GM19395 (cell line): ENCODE measurements at regions not wholly inside any gene's neighbourhood (a gene's known extent, or its start where the extent isn't known, plus 50 kb on each side); places are given as distances from the start of the nearest gene placed in this dataset.

ENCODE experiments used
- ATAC-seq: cut with Tn5 transposase; IDR thresholded peaks from one replicate; pipeline ENCODE4 v1.9.1; 2021; ENCODE audit warnings: mild to moderate bottlenecking, moderate library complexity; ENCODE audit not compliant: unreplicated experiment

DNA sequence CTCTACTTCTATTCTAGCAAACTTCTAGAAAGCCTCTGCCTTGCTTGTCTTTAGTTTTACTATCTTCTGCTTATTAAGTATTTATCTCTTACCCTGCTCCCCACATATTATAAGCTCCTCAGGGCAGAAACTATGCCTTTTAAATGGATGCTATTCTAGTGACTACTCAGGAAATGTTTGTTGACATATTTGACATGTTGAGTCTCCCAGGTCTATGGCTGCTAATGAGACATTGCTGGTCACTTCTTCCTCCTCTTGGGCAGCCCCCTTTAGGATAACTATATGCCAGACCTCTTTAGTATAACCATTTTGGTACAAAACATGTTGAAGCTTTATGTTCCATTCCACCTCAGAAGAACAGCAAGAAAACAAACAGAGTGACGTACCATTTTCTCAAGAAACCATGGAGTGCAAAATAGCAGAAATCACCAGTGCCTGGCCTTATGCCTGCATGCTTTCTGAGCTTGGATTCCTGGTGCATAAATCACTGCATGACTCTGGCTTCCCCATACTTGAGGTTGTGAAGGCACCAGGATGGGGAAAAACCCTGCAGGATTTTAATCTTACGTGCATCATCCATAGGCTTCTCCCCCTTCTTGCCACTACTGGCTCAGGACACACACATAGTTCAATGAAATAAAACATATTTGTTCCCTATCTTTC, 202.6 kb downstream of the TMX1 start:
- no peak for ATAC-seq

DNA sequence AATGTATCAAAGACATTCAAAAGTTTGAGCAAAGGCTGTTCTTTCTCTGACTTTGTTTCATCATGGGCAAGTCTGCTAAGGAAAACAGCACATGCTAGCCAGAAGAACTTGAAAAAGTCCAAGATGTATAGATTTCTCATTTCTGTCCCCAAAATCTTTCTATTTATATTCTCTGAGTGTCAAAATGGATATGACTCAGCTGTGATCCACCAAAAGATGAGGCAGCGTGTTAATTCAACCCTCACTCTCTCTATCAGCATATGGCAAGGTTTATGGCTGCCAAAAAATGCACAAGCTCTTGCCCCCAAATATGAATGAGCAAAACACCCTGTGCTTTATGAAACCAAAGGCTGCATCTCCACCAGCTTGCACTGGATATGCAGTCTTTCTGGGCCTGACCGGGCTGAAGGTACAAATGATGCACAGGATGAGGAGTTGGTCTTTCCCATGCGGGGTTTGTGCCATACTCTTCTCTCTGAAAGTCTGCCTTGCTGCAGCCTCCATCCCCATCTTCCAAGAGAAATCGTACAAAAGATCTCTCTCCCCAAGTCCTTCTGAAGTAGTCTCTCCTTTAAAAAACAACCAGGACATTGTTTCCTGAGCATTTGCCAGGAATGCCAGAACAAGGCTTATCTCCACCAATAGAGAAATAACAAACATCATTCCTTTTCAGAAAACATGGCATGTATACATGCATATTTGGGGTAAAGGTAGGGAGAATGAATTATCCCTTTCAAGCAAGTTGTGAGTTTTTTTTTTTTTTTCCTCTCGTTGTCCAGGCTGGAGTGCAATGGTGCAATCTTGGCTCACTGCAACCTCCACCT, 203.4 kb downstream of the TMX1 start:
- no peak for ATAC-seq

DNA sequence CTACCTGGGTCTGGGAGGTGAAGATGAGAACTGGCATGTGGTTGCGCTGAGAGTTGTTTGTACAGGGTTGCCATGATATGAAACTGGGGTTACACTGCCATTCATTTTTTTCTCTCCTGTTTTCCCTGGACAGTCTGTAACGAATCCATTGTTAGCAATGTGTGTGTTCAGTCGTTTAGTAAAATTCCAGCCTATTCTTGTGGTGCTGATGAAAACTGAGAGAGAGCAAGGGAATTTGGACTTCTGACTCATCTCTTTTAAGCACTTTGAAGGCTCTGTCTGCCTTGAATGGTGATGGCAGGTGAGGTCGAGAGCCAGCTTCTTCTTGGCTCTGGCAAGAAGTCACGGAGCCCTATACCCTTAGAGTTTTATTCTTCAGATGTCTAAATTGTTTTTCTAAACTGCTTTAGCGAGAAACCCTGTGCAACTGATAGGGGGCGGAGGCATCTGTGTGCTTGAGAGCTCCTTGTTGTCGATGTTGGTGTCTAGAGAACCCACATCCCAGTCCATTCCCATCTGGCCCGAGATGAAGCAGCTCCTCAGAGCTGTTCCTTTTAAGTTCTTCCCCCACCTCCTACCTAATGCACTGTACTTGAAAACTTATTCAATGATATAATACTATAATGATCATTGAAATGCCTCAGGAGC, 204.4 kb downstream of the TMX1 start:
- no peak for ATAC-seq

DNA sequence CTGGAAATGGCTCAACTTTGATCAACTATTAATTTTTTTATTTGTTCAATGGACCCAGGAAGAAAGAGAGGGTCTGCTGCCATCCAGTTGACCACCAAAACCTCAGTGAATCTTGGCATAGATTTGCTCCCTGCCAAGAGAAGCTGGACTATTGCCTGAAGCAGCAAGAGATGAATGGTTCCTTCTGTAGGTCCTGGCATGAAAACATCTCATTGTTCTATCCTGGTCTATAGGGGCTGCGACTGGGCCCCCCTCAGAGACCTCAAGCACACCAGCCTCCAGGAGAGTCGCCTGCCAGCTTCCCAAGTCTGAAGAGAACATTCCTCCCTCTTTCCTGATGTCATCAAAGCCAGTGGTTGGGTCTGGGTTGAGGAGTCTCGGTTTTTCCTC, 204.9 kb downstream of the TMX1 start:
- no peak for ATAC-seq

GRCh38 chr14:51446771-51447170, 204.9 kb upstream of the FRMD6 start:
- ATAC-seq = no peak

DNA sequence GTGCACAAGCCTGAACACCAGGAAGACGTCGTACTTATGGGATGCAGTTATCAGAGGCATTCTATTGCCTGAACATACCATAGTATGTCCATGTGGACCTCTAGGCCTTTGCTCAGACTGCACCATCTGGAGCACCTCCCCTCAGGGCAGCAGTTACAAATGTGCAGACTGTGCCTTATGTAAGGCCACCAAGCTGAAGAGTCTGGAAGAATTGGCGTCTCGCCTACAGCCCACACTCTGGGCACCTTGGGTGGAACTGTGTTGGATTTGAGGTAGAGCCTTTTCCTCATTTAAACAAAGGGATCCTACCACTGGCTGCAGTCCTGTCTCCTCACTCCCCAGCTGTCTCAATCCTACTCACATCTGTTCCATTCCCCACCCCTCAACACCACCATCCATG, 204.3 kb upstream of the FRMD6 start:
- no peak for ATAC-seq

GRCh38 chr14:51448831-51449670, 202.7 kb upstream of the FRMD6 start:
- no peak for ATAC-seq

DNA sequence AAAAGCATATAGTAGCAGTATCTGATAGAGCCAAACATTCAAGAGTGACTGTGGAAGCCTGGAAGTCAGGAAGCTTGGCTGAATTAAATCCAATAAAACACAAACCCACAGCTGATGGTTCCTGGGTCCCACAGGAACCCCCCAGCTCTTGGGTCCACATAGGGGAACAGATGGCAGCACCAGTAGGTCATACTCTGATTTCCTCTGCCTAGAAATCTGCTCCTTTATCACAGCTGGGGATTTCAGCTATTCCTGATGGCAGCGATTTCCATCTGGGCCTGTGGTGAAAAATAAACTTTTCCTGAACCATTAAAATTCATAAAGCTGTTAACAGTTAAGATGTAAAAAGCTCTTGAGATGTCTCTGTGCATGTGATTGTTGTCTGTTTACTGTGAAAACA, 202.0 kb upstream of the FRMD6 start:
- ATAC-seq = no peak

GRCh38 chr14:51451561-51451960, 200.1 kb upstream of the FRMD6 start:
- no peak for ATAC-seq

DNA sequence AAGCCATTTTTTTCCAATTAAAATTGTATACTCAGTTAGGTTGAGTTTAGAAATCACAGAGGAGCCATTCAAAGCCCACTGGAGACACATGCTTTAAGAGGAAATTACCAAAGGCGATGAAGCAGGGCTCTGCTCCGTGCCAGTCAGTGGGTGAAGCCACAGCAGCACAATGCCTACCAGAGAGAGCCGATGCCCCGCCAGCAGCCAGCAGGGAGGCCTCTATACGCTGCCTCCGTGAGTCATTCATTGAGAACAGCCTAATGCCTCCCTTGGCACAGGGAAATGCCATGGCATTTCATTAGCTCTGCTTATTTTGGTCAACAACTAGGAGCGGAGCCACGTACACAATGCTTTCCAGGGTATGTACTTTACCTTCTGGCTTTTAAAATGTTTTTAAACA, 197.8 kb upstream of the FRMD6 start:
- no peak for ATAC-seq

DNA sequence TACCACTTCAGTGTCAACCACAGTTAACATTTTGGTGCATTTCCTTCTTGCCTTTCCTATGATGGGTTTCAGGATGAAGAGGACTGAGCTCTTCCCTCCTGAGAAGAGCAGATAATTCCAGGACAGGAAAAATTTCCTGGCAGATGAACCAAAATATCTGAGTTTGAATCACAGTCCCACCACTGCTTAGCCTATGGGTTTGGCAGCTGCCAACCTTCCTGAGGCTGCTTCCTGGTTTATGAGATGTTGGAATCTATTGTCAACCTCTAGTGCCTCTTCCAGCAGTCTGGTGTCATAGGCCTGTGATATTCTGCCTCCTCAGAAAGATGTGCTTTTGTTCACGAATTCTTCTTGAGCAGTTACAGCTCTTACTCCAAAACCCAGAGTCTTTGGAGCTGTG, 197.4 kb upstream of the FRMD6 start:
- ATAC-seq = no peak

DNA sequence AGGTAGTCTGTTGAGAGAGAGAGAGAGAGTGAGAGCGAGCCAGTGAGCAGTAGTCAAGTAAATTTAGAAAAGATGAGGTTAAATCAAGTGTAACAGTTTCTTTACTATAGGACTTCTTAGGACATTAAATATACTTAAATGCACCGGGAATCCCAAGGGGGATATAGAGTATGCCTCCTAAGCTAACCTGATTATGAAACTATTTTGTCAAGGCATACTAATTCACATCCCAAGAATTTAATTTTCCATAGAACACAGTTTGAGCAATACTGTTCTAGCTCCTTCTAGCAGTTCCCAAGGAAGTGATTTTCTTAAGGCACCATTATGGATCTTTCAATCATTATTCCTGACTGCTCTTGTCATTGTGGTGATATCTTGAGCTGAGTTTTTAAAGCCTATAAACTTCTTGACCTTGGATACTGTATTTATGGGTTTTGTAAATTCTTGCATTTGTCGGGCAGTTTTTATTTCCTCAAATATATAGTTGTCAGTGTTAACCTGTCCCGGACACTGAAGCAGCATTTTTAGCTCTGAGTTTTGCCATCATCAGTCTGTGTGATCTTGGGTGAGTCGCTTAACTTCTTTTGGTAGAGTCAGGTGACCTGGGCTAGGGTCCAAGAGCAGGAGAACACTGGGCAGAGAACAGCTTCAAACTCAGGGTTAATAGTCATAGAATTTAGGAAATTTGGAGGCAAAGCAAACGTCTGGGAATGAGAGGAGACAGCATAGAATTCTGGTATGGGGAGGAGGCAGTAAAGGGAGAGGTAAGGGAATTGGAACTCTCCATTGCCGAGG, 196.5 kb upstream of the FRMD6 start:
- no peak for ATAC-seq

DNA sequence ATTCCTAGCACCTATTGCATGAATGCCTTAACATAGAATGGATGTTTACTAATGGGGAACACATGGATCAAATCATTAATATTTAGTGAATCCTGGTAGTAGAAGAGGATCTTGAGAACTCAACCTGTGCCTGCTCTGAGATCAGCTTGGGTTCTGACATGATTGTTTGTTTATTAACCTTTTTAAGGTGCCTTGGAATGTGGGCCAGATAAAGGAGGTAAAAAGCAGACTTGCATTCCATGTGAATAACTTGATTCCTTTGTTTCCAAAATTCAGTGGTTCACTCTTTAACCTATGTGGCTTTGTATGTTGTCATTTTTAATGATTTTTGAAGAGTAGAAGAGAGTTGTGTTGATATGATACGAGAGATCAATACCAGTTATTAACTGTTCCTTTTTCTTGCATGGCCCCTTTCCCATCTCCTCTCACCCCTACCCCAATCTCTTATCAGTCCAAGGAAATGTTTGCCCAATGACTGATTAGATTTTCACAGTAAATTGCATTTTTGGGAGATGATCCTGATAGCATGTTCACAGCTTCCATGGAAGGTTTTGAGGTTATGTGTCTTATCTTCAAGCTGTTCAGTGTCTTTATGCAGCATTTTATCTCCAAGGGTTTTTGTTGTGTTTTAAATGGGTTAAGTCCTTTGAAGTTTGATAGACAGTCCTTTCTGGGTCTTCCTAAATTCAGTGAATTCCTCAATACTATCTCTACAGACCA, 193.7 kb upstream of the FRMD6 start:
- ATAC-seq = no peak

DNA sequence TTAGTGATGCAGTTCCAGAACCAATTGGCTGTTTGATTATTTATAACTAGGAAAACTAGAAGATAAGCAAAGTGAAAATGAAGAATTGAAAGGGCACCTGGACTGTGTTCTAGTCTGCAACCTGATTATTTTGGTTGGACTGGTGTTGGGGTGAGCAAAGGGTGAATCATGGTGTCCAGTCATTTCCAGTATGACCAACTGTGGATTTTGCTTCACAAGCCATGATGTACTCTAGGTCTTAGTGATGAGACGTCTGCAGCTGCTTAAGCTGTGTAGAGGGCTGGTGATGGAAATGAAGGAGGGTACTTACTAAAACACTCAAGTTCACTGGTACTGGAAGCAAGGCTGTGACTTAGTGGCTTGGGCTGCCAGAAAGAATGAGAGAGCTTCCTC, 193.2 kb upstream of the FRMD6 start:
- no peak for ATAC-seq

GRCh38 chr14:51460011-51460410, 191.7 kb upstream of the FRMD6 start:
- no peak for ATAC-seq

GRCh38 chr14:51462182-51462581, 189.5 kb upstream of the FRMD6 start:
- ATAC-seq = no peak

DNA sequence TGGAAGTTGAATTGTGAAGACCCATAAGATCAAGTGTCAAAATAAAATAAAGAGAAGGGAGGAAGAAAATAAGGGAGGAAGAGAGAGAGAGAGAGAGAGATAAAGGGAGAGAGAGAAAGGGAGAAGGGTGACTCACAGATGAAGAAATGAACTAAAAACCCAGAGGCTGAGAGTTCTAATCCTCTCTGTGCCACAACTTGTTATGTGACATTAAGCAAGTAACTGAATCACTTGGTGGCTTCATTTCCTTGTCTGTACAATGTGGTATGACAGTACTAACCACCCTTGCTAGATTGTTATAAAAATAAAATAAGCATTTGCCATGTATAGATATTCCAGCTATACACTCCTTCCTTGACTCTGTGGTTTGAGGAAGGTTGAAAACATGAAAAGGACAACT, 189.0 kb upstream of the FRMD6 start:
- no peak for ATAC-seq

GRCh38 chr14:51463461-51463860, 188.2 kb upstream of the FRMD6 start:
- ATAC-seq = no peak

DNA sequence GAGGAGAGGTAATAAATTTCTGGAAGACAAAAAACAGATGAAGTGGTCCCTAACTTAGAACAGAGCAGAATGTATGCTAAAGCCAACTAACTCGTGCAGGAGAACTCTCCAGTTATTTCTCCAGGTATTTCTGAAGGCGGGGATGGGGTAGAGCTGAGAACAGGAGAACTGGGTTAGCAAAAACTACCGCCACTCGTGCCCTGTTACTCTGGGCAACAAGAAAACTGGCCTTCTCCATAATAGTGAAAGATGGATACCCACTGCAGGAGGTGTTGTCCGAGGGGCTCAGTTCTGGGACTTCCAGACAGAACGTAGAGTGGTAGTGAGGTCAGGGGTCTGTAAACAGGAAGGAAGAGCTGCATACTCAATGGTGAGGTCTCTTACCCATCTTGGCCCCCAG, 187.3 kb upstream of the FRMD6 start:
- ATAC-seq = no peak

- ATAC-seq = no peak
Measured at GRCh38 chr14:51465486-51465885, 186.2 kb upstream of the FRMD6 start.
